Suprapubic skin (tissue), 4 donors: ENCODE measurements at regions not wholly inside any gene's neighbourhood (a gene's known extent, or its start where the extent isn't known, plus 50 kb on each side); places are given as distances from the start of the nearest gene placed in this dataset.

Experiments used
- CTCF ChIP-seq, 2 donors: fragments of 200-600 bp in 1 of 2; fragments of 450-650 bp in 1 of 2; sonication (generic) in 1 of 2; IDR thresholded peaks; one replicate each; pipeline ENCODE4 v1.5.1; 2016 to 2019; ENCODE audit warnings: antibody characterized with exemption in 2 of 2, mild to moderate bottlenecking in 1 of 2, moderate library complexity in 1 of 2
- EP300 ChIP-seq: sonication (generic); formaldehyde crosslinking; IDR thresholded peaks from one replicate; pipeline ENCODE4 v1.6.1; 2017; ENCODE audit warnings: antibody characterized with exemption
- POLR2A ChIP-seq, 2 donors: fragments of 450-650 bp; IDR thresholded peaks; one replicate each; pipeline ENCODE4 v1.6.1; 2017; ENCODE audit warnings: antibody characterized with exemption in 2 of 2, mild to moderate bottlenecking in 2 of 2, moderate library complexity in 2 of 2
- POLR2AphosphoS5 ChIP-seq, 3 donors: sonication (generic); formaldehyde crosslinking; IDR thresholded peaks; one replicate each; pipeline ENCODE4 v1.6.1; 2017; ENCODE audit warnings: antibody characterized with exemption in 3 of 3

GRCh38 chr10:9603972-9604371 lies 1413.7 kb upstream of the CELF2 start:
- TF ChIP-seq CTCF (IDR thresholded peaks at IDR 0.05) (no peak), POLR2A (IDR thresholded peaks at IDR 0.05) (no peak), POLR2AphosphoS5 (IDR thresholded peaks at IDR 0.05) (no peak), EP300 (no peak)
